PC-3 (cell line): ENCODE measurements at regions not wholly inside any gene's neighbourhood (a gene's known extent, or its start where the extent isn't known, plus 50 kb on each side); places are given as distances from the start of the nearest gene placed in this dataset.

Experiments
- ATAC-seq: fragments of 200-7000 bp; cut with Tn5 transposase; 2 replicates; pipeline ENCODE4 v1.9.1; 2020; ENCODE audit warnings: mild to moderate bottlenecking, moderate library complexity
- BruUV-seq: library from RNA; stranded (reverse); fragments of 400-500 nt; replicated peaks from 2 replicates; lab custom pipeline; 2021; lab: Mats Ljungman, UMichigan
- CTCF ChIA-PET: fragments of 300-600 bp; sonication (Branson Sonifier 250); formaldehyde crosslinking; loops from one replicate; lab custom pipeline; 2022; ENCODE audit warnings: antibody characterized with exemption; lab: Charles Lee
- POLR2A ChIA-PET: fragments of 300-600 bp; sonication (Branson Sonifier 250); formaldehyde crosslinking; loops from one replicate; lab custom pipeline; 2022; ENCODE audit warnings: antibody characterized with exemption; ENCODE audit not compliant: unreplicated experiment; lab: Charles Lee
- DNase-seq: peaks from one replicate; pipeline ENCODE4 v3.0.0-alpha.2; 2015
- H2AFZ ChIP-seq: fragments of 300-600 bp; sonication (generic); 2 replicates; pipeline ENCODE4 v1.6.0; 2016; ENCODE audit warnings: antibody characterized with exemption, low read length
- H3F3A ChIP-seq: fragments of 300-600 bp; sonication (generic); one replicate; pipeline ENCODE4 v1.6.0; 2017; ENCODE audit warnings: antibody characterized with exemption, low read length, control low read depth, mild to moderate bottlenecking; ENCODE audit not compliant: unreplicated experiment
- H3K27ac ChIP-seq: fragments of 300-600 bp; sonication (generic); 2 replicates; pipeline ENCODE4 v1.5.1; 2016; ENCODE audit warnings: mild to moderate bottlenecking, low read length
- H3K27me3 ChIP-seq: fragments of 300-600 bp; sonication (generic); 2 replicates; pipeline ENCODE4 v1.6.1; 2016; ENCODE audit warnings: low read length, mixed read lengths
- H3K36me3 ChIP-seq: fragments of 300-600 bp; sonication (generic); 2 replicates; pipeline ENCODE4 v1.6.1; 2016; ENCODE audit warnings: low read depth, mixed run types, low read length, mixed read lengths
- H3K4me1 ChIP-seq: fragments of 300-600 bp; sonication (generic); 2 replicates; pipeline ENCODE4 v1.5.1; 2016; ENCODE audit warnings: low read length; ENCODE audit not compliant: insufficient read depth
- H3K4me2 ChIP-seq: fragments of 300-600 bp; sonication (generic); 2 replicates; pipeline ENCODE4 v1.6.0; 2016; ENCODE audit warnings: low read length
- H3K4me3 ChIP-seq: fragments of 300-600 bp; sonication (generic); 2 replicates; pipeline ENCODE4 v1.5.1; 2016; ENCODE audit warnings: mild to moderate bottlenecking, low read length, mixed read lengths
- H3K79me2 ChIP-seq: fragments of 300-600 bp; sonication (generic); 2 replicates; pipeline ENCODE4 v1.6.1; 2017; ENCODE audit warnings: low read length, mixed read lengths
- H3K9ac ChIP-seq: fragments of 300-600 bp; sonication (generic); 2 replicates; pipeline ENCODE4 v1.6.0; 2016; ENCODE audit warnings: mild to moderate bottlenecking, low read length
- H3K9me2 ChIP-seq: fragments of 300-600 bp; sonication (generic); replicated peaks from 2 replicates; pipeline ENCODE4 v1.6.1; 2016; ENCODE audit warnings: mixed run types, low read length, mixed read lengths
- H3K9me3 ChIP-seq: fragments of 300-600 bp; sonication (generic); 2 replicates; pipeline ENCODE4 v1.6.1; 2016; ENCODE audit warnings: low read length, mixed read lengths
- H4K20me1 ChIP-seq: fragments of 300-600 bp; sonication (generic); 2 replicates; pipeline ENCODE4 v1.6.1; 2016; ENCODE audit warnings: low read length, mixed read lengths
- EZH2 ChIP-seq: fragments of 300-600 bp; sonication (generic); IDR thresholded peaks from one replicate; pipeline ENCODE4 v1.6.1; 2017; ENCODE audit warnings: antibody characterized with exemption, mild to moderate bottlenecking, low read length; ENCODE audit not compliant: unreplicated experiment
- EZH2phosphoT487 ChIP-seq: fragments of 300-600 bp; sonication (generic); IDR thresholded peaks from 2 replicates; pipeline ENCODE4 v1.6.1; 2018; ENCODE audit warnings: mild to moderate bottlenecking, antibody characterized with exemption, low read length, borderline replicate concordance
- intact Hi-C: fragments of 100-400 bp; cut with micrococcal nuclease; formaldehyde crosslinking; loops from 2 replicates; pipeline ENCODE4 v1.9.0; 2023
- TF ChIP-seq, protein P1 (sequence below): fragments of 300-600 bp; sonication (generic); conservative IDR thresholded peaks from 2 replicates; pipeline ENCODE4 v1.5.1; 2017; ENCODE audit warnings: antibody characterized with exemption, low read depth, mild to moderate bottlenecking, low read length

DNA sequence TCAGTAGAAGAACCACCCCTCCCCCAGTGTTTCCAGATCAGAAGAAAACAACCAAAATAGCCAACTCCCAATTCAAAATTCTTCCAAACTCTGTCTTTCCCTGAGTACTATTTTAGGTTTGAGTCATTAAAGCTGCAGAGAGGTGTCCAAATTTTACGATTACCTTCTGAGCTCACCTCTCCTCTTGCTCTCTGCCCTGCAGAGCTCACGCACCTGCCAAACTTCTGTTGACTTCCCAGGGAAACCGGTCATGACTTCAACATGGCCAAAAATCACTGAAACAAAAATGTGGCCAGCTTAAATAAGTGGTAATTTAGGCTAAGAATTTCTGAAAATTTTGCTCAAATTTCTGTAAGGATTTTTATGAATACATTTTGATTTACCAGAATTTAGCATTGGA, 70.9 kb upstream of the OTX2 start:
- Histone ChIP-seq H3K9ac (no peak overlapping the region), H3K27me3 (peaks cover 48% of the 10 kb centered on the region), H3K27ac (no peak overlapping the region), H3K79me2 (no peaks in the 10 kb centered on the region), H3F3A (no peaks in the 10 kb centered on the region), H3K9me3 (no peaks in the 10 kb centered on the region), H3K4me1 (no peaks in the 10 kb centered on the region), H3K36me3 (no peaks in the 10 kb centered on the region), H3K4me3 (no peak overlapping the region), H3K9me2 (no peaks in the 10 kb centered on the region), H3K4me2 (no peak overlapping the region), H2AFZ (no peak overlapping the region), H4K20me1 (no peaks in the 10 kb centered on the region)
- intact Hi-C loops, result no loop called here
- ATAC-seq (no peak), DNase-seq (no peak)
- BruUV-seq, result no TSS peak
- ChIA-PET POLR2A (interaction anchor here (0.6 kb wide), 1 partner anchor 291 kb away, joined by 4 read pairs; no protein-coding TSS in a partner anchor), CTCF (interaction anchor here (0.5 kb wide), 1 partner anchor 92 kb away, joined by 3 read pairs; no protein-coding TSS in a partner anchor)
- TF ChIP-seq EZH2phosphoT487, result no peak
- TF ChIP-seq EZH2, result no peak
- TF ChIP-seq, protein P1, sequence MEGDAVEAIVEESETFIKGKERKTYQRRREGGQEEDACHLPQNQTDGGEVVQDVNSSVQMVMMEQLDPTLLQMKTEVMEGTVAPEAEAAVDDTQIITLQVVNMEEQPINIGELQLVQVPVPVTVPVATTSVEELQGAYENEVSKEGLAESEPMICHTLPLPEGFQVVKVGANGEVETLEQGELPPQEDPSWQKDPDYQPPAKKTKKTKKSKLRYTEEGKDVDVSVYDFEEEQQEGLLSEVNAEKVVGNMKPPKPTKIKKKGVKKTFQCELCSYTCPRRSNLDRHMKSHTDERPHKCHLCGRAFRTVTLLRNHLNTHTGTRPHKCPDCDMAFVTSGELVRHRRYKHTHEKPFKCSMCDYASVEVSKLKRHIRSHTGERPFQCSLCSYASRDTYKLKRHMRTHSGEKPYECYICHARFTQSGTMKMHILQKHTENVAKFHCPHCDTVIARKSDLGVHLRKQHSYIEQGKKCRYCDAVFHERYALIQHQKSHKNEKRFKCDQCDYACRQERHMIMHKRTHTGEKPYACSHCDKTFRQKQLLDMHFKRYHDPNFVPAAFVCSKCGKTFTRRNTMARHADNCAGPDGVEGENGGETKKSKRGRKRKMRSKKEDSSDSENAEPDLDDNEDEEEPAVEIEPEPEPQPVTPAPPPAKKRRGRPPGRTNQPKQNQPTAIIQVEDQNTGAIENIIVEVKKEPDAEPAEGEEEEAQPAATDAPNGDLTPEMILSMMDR, result no peak

DNA sequence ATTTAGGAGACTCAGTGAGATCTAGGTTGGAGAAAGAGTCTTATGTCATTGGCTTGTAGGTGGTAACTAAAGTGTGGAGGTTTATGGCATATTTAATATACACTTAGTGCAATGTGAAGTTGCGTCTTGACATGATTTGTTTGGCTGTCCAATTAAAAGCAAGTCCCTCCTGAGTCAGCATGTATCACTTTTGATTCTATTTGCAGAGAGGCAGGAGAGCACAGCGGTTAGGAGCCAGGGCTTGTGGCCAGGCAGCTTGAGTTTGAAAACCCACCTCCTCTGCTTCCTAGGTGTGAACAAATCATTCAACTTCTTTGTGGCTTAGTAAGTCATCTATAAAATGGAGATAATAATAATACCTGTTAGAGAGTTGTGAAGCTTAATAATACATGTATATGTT, 68.5 kb upstream of the OTX2 start:
- Histone ChIP-seq H3K27me3 (peaks cover 37% of the 10 kb centered on the region), H3K9ac (no peak overlapping the region), H3K36me3 (no peaks in the 10 kb centered on the region), H3K4me3 (no peak overlapping the region), H3K9me3 (no peaks in the 10 kb centered on the region), H3K79me2 (no peaks in the 10 kb centered on the region), H3K9me2 (no peaks in the 10 kb centered on the region), H3K4me2 (no peak overlapping the region), H3F3A (no peaks in the 10 kb centered on the region), H3K4me1 (no peaks in the 10 kb centered on the region), H4K20me1 (no peaks in the 10 kb centered on the region), H2AFZ (no peak overlapping the region), H3K27ac (no peak overlapping the region)
- intact Hi-C loops, result no loop called here
- no TSS peak for BruUV-seq
- no peak for ATAC-seq
- TF ChIP-seq EZH2 (no peak), EZH2phosphoT487 (no peak)
- TF ChIP-seq, protein P1, result no peak
- CTCF ChIA-PET, result no interaction called here
- POLR2A ChIA-PET, result no interaction called here
- peak; percentile 23 for DNase-seq

DNA sequence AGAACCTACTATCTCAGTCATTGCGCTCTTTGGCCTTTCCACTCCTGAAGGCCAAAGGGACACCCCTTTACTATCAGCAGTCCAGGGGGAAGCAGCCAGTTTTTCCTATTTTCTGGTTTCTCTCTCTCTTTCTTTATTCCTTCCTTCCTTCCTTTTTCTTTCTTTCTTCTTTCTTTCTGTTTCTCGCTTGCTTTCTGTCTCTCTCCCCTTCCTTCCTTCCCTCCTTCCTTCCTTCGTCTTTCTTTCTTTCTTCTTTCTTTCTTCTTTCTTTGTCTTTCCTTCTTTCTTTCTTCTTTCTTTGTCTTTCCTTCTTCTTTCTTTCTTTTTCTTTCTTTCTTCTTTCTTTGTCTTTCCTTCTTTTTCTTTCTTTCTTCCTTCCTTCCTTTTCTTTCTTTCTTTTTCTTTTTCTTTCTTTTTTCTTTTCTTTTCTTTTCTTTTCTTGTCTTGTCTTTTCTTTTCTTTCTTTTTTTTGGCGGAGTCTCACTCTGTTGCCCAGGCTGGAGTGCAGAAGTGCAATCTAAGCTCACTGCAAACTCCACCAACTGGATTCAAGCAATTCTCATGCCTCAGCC, 64.9 kb upstream of the OTX2 start:
- Histone ChIP-seq H3K79me2 (no peaks in the 10 kb centered on the region), H3K27ac (no peak overlapping the region), H2AFZ (no peak overlapping the region), H3K9me3 (no peaks in the 10 kb centered on the region), H3K4me2 (no peak overlapping the region), H3K9me2 (no peaks in the 10 kb centered on the region), H3F3A (no peaks in the 10 kb centered on the region), H3K9ac (no peak overlapping the region), H3K4me3 (no peak overlapping the region), H4K20me1 (no peaks in the 10 kb centered on the region), H3K27me3 (peaks cover 36% of the 10 kb centered on the region), H3K36me3 (no peaks in the 10 kb centered on the region), H3K4me1 (no peaks in the 10 kb centered on the region)
- intact Hi-C loops, result no loop called here
- no TSS peak for BruUV-seq
- no peak for ATAC-seq
- POLR2A ChIA-PET, result no interaction called here
- CTCF ChIA-PET, result interaction anchor here (0.6 kb wide), 1 partner anchor 221 kb away, joined by 3 read pairs; no protein-coding TSS in a partner anchor
- TF ChIP-seq EZH2phosphoT487, result no peak
- no peak for TF ChIP-seq EZH2
- TF ChIP-seq, protein P1, result no peak
- no peak for DNase-seq
